GM19240 (cell line): ENCODE measurements at regions not wholly inside any gene's neighbourhood (a gene's known extent, or its start where the extent isn't known, plus 50 kb on each side); places are given as distances from the start of the nearest gene placed in this dataset.
"Not testable (repeated sequence)": the region's sequence is repeated elsewhere in the genome, so short reads cannot be mapped to it uniquely, and the experiment has no call there.

Experiments used
- DNase-seq: peaks from one replicate; pipeline ENCODE4 v3.0.0; 2011; ENCODE audit warnings: low spot score; ENCODE audit not compliant: insufficient read length

DNA sequence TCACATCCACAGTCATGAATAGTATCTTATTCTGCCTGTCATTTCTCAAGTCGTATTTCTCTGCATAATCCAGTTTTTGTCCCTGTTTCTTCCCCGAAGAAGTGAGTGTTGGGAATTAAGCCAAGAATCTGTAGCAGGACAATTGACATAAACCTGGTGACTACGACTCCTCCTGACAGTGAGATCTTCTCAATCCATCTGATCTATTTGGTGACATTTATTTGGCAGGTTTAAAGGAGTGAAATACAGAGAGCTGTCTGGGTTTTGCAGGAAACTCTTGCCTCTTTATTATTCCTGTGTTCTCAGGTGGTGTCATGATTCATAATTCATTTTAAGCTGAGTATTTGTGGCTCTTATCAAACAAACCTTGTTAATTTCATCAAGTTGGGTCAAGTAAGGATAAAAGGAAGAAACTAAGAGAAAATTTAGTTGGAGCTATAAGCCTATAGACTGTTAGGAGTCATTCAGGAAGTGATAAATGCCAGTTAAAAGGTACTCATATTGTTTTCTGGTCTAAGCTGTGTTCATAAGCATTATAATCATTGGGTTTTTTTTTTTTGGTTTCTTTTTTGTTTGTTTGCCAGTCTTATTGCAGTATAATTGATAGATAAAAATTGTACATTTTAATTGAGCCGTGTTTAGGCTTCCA is 95.9 kb upstream of the PCSK1 start:
- no peak for DNase-seq

DNA sequence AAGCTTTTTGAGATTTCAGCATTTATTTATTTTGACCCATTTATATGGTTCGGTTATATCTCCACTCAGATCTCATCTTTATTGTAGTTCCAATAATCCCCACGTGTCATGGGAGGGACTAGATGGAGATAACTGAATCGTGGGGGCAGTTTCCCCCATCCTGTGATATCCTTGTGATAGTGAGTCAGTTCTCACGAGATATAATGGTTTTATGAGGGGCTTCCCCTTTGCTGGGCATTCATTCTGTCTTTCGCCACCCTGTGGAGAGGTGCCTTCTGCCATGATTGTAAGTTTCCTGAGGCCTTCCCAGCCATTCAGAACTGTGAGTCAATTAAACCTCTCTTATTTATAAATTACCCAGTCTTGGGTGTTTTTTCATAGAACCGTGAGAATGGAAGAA is 96.5 kb upstream of the PCSK1 start:
- no peak for DNase-seq

DNA sequence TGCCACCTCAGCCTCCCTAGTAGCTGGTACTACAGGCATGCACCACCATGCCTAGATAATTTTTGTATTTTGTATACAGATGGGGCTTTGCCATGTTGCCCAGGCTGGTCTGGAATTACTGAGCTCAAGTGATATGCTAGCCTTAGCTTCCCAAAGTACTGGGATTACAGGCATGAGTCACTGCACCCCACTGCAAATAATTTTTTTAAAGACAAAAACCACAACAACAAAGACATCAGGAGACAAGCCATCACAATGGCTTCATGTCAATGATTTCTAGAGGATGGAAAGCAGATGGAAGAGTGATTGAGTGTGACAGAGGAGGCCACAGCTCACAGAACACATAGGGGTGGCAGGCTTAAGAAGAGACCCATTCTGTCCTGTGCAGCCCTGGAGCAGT is 97.9 kb upstream of the PCSK1 start:
- no peak for DNase-seq

DNA sequence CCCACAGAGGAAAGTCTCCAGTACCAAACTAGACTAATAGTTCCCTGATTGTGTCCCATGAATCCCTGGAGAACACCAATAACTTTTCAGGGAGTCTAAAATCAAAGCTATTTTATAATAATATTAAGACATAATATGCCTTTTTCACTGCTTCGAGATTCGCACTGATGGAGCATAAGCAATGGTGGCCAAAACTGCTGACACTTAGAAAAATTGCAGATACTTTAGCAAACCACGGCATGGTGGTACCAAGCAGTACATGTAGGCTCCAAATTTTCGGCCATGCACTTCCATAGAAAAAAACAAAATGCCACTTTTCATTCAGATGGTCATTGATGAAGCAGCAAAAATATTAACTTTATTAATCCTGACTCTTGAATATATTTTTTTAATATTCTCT is 100.3 kb upstream of the PCSK1 start:
- DNase-seq = no peak

DNA sequence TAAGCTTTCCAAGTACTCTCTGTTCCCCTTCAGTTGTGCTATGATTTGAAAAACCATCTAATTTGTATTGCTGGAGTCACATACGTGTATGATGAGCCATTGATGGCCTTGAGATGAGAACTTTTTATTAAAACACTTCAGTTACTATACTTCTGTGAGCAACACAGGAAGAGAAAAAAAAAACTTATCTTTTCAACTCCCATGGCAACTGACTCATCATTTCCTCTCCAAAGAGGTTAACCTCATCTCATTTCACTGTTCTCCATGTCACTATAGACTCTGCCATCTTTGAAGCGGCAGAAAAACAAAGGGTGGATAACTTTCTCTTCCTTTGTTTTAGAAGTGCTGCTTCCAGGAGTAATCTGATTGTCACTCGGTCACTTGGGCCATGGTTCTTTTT is 104.3 kb upstream of the PCSK1 start:
- no peak for DNase-seq

DNA sequence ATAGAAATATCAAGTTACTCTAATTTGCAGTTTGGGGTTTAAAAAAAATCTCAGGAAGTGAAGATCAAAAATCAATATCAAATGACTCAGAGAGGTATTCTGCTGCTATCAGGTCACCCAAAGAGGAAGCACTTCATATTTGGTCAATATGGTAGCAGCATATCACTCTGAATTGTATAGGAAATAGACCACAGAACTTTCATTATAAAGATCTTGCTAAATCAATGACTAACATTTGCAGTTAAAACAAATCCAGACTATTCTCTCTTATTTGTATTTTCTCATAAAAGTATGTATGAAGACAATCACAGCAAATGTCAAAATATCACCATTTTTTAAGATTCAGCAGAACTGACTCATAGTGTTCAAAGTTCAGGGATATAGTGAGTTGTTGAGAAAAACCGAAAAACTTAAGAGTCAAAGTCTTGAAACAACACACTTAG is 105.8 kb upstream of the PCSK1 start:
- DNase-seq = no peak

DNA sequence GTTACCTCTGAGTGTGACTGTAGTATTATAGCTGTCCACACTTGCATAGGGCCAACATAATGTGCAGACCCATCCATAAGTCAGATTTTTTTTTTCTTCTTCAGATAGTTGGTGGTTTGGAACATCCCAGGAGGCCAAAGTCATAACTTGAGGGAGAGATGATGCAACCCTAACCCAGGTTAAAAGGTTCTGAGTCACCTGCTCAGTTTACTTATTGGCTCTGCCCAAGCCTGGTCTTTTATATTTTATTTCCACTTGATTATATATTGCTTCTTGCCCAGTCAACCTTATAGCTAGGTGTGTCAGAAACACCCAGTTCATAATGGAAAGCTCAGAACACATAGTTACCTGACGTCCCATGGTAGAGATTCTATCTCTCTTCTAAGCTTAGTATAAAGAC is 113.1 kb upstream of the PCSK1 start:
- DNase-seq = no peak

DNA sequence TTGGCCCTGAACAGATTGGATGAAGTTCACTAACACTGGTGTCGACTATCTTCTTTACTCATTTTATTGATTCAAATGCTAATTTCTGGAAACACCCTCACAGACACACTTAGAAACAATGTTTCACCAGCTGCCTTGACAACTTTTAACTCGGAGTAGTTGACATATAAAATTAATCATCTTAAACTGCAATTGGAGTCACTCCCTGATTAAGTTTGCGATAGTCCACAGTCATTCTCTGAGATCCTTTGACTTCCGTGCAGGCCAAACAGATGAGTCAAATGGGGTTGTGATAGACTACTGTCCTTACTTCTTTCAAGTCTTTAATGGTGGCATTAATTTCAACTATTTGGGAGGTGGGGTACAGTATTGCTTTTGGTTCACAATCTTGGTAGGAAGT is 114.4 kb upstream of the PCSK1 start:
- no peak for DNase-seq

DNA sequence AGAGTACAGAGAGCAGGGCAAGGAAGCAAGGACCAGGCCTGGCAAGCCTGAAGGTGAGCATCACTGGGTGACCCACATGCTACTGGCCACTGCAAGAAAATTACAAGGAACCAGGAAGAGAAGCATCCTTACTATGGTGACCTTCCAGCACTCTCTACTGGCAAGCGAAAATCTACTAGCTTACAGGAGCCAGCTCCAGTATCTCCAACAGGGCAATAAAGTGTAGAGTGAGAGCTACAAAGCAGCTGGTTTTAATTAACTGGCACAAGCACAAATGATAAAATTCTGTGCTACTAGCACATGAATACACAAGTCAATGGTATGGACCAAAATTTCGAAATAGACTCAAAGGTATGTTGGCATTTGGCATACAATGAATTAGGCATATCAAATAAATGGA is 113.3 kb upstream of the CAST start:
- DNase-seq = no peak

DNA sequence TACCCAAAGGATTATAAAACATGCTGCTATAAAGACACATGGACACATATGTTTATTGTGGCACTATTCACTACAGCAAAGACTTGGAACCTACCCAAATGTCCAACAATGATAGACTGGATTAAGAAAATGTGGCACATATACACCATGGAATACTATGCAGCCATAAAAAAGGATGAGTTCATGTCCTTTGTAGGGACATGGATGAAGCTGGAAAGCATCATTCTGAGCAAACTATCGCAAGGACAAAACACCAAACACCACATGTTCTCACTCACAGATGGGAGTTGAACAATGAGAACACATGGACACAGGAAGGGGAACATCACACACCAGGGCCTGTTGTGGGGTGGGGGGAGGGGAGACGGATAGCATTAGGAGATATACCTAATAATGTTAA is 101.3 kb upstream of the CAST start:
- not testable (repeated sequence) for DNase-seq

DNA sequence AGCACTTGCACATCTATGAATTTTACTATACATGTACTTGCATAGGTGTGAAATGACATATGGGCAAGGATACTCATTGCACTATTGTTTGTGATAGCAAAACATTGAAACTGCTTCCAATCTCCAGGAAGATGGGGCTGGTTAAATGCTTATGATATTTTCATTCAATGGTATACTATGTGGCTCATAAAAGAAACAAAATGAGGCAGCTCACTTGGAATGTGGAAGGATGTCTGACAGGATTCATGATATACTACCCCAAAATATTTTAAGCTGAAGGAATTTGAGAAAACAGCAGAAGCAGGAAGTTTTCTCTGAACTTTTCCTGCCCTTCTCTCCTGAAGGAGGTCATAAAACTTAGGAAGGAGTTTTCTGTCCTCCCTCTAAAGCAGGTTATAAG is 99.6 kb upstream of the CAST start:
- DNase-seq = no peak

DNA sequence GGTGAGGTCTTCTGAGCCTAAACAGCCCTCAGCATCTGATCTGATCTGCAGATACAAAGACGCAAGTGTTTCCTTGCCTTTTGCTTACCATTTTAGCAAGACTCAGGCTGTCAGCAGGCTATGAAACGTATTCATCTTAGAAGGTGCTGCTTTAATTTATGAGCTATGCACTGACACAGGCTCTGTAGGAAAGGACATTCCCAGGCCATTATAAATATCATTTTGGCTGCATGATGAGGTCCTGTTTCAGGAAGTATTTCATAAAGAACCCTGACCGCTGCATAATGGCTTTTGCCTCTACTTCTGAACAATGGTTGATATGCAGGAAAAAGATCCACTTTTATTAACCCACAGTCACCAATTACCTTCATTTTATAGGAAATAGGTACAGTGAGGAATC is 98.4 kb upstream of the CAST start:
- DNase-seq = no peak

DNA sequence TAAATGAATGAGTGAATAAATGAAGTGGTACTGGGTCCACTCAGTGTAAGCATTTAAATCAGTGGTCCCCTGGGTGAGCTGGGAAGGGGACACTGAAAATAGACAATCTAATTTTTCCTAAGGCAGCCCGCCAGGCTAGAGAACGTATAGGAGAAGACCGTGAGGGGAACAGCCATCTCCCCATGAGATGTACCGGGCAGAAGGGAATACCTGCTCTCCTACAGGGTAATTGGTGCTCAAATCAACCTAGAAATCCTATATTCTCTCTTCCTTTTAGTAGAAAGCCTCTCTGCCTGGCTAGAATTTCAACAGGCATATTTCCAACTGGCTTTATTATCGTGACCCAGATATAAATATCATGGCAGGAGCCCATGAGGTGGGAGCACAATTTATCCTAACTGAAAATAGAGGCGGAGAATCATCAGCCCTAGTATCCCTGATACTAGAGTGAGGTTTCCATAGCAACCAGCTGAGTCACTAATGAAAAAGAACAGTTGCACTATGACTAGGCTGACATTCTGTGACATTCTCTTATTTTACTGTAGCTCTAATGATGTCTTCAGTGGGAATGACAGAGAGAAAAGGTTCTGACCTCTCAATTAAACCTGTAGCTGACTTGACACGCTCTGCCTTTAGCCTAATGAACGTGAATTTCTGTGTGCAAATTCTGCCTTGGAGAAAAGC is 96.5 kb upstream of the CAST start:
- DNase-seq = no peak

DNA sequence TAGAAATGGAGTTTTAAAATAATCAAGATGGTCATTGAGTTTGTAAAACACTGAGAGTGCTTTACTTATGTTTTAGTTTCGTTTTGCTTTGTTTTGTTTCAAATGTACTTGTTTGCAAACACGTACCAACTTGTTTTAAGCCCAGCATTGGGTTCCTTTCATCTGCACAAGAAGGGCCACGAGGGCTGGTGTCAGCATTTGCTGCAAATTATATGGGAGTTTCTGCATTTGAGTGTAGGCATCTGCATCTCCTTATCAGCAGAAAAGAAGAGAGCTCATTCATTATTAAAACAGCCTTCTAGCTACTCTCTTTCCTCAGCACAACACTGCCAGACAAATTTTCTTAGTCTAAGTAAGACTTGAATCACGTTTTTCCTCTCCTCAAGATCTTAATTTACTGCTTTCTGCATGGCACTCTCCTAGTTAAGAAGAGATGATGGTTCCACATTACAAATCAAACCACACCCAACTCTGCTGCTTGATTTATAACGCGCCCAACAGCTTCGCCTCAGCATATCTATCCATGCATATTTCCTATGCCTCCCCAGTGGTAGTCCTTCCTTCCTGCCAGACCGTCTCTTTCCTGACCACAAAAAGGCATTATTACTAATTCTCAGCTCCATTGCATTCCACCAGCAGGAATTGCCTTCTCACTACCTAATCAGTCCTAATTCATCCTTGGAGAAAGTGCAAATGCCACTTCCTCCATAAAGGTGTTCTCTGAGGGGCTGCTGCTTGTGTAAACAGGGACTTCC is 95.2 kb upstream of the CAST start:
- DNase-seq = no peak

DNA sequence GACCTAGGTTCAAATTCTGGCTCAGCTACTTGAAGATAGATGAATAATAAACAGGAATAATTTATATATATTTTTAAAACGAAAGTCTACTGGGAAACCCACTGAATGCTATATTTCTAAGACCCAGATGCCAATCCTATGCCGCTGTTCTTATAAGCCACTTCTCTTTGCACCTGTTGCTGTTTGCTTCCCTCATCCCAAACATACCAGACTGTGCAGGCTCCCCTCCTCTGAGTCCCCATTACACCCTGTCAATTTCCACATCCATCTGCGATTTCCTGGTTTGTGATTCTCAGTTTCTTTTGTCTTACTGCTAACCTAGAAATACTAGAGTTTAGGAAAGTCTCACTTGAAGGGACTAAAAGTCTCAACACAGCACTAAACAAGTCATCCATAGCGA is 92.8 kb upstream of the CAST start:
- DNase-seq = no peak

DNA sequence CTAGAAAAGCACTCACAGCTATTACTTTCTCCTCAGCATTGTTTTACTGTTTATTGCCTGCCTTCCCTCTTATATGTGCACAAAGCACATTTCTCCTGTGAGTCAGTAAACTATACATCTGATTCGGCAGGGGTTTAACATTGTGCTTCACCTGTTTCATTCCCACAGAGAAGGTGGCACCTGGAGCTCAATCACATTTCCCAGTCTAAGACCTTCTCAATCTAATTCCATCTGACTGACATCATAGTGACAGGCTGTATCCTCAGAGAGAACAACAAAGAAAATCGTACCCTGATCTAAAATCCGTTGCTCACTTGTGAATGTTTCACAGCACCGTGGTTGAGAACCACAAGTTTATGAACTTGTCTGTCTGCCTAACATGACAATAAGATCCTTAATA is 92.4 kb upstream of the CAST start:
- DNase-seq = no peak

DNA sequence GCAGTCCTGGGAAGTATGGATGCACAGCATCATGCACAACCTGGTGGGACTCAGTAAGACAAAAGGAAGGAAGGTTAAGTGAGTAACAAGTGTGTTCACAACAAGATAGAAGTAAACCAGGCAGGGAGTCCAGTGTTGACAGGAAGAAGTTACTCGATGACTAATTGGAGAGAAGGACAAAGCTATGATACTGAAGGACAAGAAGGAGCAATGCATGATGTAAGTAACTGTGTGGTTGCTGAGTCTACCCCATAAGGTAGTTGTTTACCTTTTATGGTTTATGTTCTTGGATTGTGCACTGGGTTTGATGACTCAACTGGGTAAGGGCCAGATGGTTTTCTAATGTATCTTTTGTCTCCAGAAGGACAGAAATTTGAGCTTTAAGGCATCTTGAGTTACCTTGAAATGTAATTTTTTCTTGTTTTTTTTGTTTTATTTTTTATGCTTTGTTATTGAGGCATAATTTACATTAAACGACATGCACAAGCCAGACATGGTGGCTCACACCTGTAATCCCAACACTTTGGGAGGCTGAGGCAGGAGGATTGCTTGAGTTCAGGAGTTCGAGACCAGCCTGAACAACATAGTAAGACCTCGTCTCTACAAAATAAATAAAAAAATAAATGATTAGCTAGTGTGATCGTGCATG is 89.2 kb upstream of the CAST start:
- no peak for DNase-seq

DNA sequence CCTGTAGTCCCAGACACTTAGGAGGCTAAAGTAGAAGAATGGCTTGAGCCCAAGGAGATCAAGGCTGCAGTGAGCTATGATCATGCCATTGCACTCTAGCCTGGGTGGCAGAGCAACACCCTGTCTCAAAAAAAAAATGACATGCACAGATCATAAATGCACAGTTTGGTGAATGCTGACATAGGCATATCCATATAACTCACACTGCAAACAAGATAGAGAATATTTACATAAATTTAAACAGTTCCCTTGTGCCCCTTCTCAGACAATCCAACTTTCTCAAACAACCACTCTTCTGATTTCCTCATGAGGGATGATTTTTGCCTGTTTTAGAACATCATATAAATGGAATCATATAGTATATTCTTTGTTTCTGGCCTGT is 88.7 kb upstream of the CAST start:
- DNase-seq = no peak

DNA sequence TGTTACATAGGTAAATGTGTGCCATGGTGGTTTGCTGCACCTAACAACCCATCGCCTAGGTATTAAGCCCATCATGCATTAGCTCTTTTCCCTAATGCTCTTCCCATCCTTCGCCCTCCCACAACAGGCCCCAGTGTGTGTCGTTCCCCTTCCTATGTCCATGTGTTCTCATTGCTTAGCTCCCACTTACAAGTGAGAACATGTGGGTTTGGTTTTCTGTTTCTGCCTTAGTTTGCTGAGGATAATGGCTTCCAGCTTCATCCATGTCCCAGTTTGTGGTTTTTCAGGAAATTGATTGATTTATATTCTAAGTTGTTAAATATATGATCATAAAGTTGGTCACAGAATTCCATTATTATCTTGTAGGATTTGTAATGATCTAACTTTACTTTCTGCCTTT is 85.3 kb upstream of the CAST start:
- DNase-seq = no peak

DNA sequence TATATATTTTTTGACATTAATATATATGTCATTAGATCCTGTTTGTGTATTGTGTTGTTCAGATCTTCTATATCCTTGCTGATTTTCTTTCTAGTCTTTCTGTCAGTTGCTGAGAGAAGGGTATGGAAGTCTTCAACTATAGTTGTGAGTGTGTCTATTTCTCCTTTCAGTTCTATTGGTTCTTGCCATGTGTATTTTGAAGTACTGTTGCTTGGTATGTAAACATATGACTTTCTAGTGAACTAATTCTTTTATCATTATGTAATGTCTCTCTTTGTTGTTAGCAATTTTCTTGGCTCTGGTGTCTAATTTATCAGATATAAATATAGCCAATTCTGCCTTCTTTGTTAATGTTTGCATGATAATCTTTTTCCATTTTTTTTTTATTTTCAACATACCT is 84.3 kb upstream of the CAST start:
- DNase-seq = no peak

DNA sequence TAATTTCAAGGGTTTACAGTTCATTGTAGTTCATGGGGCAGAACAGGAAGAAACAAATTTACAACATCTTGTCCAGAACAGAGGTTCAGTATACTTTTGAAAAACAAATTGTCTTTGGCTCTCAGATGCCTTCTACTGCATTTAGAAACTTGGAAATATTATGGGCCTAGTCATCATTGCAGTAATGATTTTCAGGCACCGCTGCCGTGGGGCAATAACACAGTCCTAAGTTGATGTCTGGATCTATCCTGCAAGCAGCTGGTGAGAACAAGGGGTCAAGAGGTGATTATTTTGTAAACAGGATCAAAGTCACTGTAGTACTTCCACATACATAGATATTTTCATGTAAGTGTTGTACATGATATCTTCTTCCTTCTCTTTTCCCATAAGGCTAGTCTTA is 82.5 kb upstream of the CAST start:
- no peak for DNase-seq

DNA sequence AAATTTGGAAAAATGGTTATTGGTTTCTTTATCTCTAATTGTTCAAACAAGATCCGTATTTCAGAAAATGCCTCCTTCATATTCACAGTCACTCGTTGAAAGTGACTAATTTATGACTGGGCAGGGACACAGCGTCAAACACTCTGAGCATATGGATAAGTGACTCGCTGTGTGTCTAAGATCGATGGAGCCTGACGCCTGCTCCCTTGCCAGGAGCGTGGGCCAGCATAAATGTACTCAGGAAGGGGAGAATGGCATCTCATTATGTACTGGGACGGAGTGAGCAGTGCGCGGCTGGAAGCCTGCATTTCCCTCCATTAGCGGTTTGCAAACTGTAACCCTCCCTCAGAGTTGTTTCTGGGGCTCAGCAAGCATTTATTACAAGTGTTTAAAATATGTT is 79.8 kb upstream of the CAST start:
- DNase-seq = no peak
